Aorta (tissue), 5 donors: ENCODE measurements at regions not wholly inside any gene's neighbourhood (a gene's known extent, or its start where the extent isn't known, plus 50 kb on each side); places are given as distances from the start of the nearest gene placed in this dataset.

Experiments used
- ATAC-seq: fragments of 200-7000 bp; cut with Tn5 transposase; one replicate; pipeline ENCODE4 v1.9.1; 2022; ENCODE audit warnings: moderate library complexity; ENCODE audit not compliant: low FRiP score
- DNase-seq, 2 donors: peaks; one replicate each; pipeline ENCODE4 v3.0.0-alpha.2; 2020
- H3K27ac ChIP-seq, 2 donors: one replicate each; pipeline ENCODE4 v1.5.1; 2013; ENCODE audit warnings: low read length in 2 of 2, mild to moderate bottlenecking in 2 of 2, moderate library complexity in 2 of 2, control low read depth in 1 of 2, inconsistent platforms in 1 of 2, low read depth in 1 of 2
- H3K27me3 ChIP-seq, 2 donors: one replicate each; pipeline ENCODE4 v1.6.1; 2013; ENCODE audit warnings: control low read depth in 1 of 2, low read length in 1 of 2, mild to moderate bottlenecking in 1 of 2, moderate library complexity in 1 of 2; ENCODE audit not compliant: insufficient read depth in 2 of 2, control insufficient read depth in 1 of 2
- H3K36me3 ChIP-seq, 2 donors: one replicate each; pipeline ENCODE4 v1.6.1; 2013; ENCODE audit warnings: control low read depth in 1 of 2, low read length in 1 of 2, mild to moderate bottlenecking in 1 of 2; ENCODE audit not compliant: insufficient read depth in 2 of 2, control insufficient read depth in 1 of 2
- H3K4me1 ChIP-seq, 2 donors: one replicate each; pipeline ENCODE4 v1.6.1; 2013; ENCODE audit warnings: low read length in 2 of 2, control low read depth in 1 of 2, mild to moderate bottlenecking in 1 of 2, moderate library complexity in 1 of 2; ENCODE audit not compliant: insufficient read depth in 2 of 2, control insufficient read depth in 1 of 2
- H3K4me3 ChIP-seq, 2 donors: one replicate each; pipeline ENCODE4 v1.5.1; 2013; ENCODE audit warnings: low read length in 2 of 2, control low read depth in 1 of 2, mild to moderate bottlenecking in 1 of 2
- H3K9me3 ChIP-seq: one replicate; pipeline ENCODE4 v1.6.1; 2013; ENCODE audit warnings: mild to moderate bottlenecking, low read length; ENCODE audit not compliant: control insufficient read depth
- WGBS, 2 donors: extraction: QIAGEN DNeasy Blood & Tissue Kit; methylation state at CpG; one replicate each; pipeline ENCODE4 v1.1.7; 2013; 5-methylcytosine and 5-hydroxymethylcytosine counted together
- intact Hi-C, 2 donors: fragments of 100-400 bp; cut with DNase I; formaldehyde crosslinking; loops; one replicate each; pipeline versions ENCODE4 v1.14.2 to v1.15.0; 2022
- donor health status: healthy with polysubstance abuse.
- donor health status: Bipolar disorder and iron deficiency.
- donor health status: DM: no; HTN: no; CAD: no.
- donor health status: DM: no; HTN: no; CAD: no.
- donor health status: DM: yes; HTN: yes; CAD: no.

- peaks cover 2% of the 10 kb centered on the region for H3K9me3 ChIP-seq
- no peaks in the 10 kb centered on the region for H3K4me1 ChIP-seq
- intact Hi-C loops = no loop called here
- 97 to 100% methylated on average over 2 of the region's 2 CpGs for WGBS, 2 donors
- no peak overlapping the region for H3K27ac ChIP-seq
- no peaks in the 10 kb centered on the region for H3K27me3 ChIP-seq
- DNase-seq (no peak), ATAC-seq (no peak)
- H3K36me3 ChIP-seq = no peaks in the 10 kb centered on the region
- H3K4me3 ChIP-seq = no peak overlapping the region
Measured at GRCh38 chr4:149277705-149278104, 537.9 kb downstream of the IQCM start.

DNA sequence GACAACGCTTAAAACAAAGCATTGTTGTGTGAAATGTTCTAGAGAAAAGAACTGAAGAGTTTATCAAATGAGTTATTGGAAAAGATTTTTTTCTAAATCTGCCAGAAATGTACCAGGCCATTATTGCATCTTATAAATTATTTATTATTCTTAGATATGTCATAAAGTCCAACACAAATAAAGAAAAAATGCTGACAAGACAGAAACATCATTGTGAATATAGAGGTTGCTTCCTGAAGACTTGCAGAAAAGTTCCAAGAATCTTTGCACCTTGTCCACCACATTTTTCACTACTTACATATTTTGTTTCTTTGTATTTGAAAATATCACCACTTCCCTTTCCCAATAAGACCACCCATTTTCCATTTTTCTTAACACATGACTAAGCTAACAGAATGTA lies 545.8 kb downstream of the IQCM start:
- Histone ChIP-seq H3K27ac (no peak overlapping the region), H3K4me3 (no peak overlapping the region), H3K9me3 (peaks cover 2% of the 10 kb centered on the region), H3K36me3 (no peaks in the 10 kb centered on the region), H3K4me1 (no peaks in the 10 kb centered on the region), H3K27me3 (no peaks in the 10 kb centered on the region)
- 100% methylated on average over 1 of the region's 1 CpG for WGBS, 2 donors
- ATAC-seq = no peak
- no peak for DNase-seq
- intact Hi-C loops = no loop called here

DNA sequence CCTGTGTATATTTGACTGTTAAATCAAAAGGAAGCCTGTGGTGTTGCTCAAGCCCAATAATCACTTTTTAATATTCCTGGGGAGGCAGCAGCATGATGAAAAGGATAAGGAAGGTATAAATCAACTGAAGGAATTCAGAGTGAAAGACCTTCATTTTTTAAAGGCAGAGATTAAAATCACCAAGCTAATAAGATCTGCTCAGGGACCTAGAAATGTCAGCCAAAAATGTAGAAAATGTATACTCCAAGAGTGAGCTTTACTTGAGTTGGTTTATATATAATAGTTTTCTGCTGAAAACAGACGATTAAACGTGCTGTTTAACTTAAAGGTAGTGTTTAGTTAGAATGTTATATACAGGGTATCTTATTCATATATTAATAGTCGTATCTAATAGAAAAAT lies 549.3 kb downstream of the IQCM start:
- H3K27ac ChIP-seq = no peak overlapping the region
- intact Hi-C loops = no loop called here
- H3K27me3 ChIP-seq = no peaks in the 10 kb centered on the region
- ATAC-seq (no peak), DNase-seq (no peak)
- H3K9me3 ChIP-seq = no peaks in the 10 kb centered on the region
- no peaks in the 10 kb centered on the region for H3K4me1 ChIP-seq
- no peak overlapping the region for H3K4me3 ChIP-seq
- H3K36me3 ChIP-seq = no peaks in the 10 kb centered on the region
- 21 to 24% methylated on average over 3 of the region's 3 CpGs for WGBS, 2 donors

DNA sequence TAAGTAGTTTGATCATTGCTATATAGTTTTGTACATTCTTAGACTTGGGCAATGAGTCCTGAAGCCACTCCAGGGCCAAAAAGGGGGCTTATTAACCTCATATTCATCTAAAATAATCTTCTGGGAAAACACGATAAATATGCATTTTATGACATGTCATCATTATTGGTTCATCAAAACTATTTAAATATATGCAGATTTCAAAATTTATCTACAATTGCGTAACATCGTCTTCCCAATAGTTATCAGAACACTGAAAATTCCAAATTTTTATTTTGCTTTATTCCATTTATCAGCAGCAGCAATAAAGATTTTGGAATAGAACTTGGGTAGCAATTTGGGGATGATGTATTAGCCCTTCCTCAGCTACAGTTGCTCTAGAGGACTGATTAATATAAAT lies 550.0 kb downstream of the IQCM start:
- H3K27ac ChIP-seq = no peak overlapping the region
- no peak for ATAC-seq
- DNase-seq = no peak
- no peak overlapping the region for H3K4me3 ChIP-seq
- no peaks in the 10 kb centered on the region for H3K36me3 ChIP-seq
- H3K27me3 ChIP-seq = no peaks in the 10 kb centered on the region
- WGBS, 2 donors = 77 to 81% methylated on average over 3 of the region's 3 CpGs
- H3K4me1 ChIP-seq = no peaks in the 10 kb centered on the region
- intact Hi-C loops = no loop called here
- no peaks in the 10 kb centered on the region for H3K9me3 ChIP-seq

DNA sequence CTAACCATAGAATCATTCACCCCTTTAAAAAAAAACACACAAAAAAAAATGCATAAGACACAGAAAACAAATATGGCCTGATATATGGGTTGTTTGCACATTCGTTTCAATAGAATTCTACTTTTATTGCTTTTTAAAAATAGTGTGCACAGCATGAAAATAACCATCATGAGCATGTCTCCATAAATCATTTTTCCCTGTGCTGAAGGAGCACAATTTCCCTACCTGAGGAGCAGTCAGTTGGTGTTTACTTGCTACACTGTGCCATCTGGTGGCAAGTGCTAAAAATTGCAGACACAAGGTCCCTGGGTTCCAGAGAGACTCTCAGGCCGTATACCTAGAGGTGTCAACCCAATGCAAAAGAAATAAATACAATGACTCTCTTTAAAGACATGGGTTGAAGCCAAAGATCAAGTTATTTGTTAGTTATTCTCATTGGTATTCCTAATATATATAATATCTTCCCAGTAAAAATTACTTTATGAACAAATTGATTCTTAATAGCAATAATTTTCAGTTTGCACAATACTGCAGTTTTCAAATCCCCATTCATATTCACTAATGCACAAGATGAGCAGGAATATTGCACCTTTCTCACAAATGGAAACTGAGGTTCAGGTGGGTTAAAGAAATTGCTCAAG lies 551.4 kb downstream of the IQCM start:
- H3K9me3 ChIP-seq = no peaks in the 10 kb centered on the region
- 49 to 56% methylated on average over 2 of the region's 2 CpGs for WGBS, 2 donors
- intact Hi-C loops = no loop called here
- H3K27ac ChIP-seq = no peak overlapping the region
- no peak overlapping the region for H3K4me3 ChIP-seq
- no peak for ATAC-seq
- H3K4me1 ChIP-seq = no peaks in the 10 kb centered on the region
- DNase-seq = no peak
- no peaks in the 10 kb centered on the region for H3K27me3 ChIP-seq
- H3K36me3 ChIP-seq = no peaks in the 10 kb centered on the region

DNA sequence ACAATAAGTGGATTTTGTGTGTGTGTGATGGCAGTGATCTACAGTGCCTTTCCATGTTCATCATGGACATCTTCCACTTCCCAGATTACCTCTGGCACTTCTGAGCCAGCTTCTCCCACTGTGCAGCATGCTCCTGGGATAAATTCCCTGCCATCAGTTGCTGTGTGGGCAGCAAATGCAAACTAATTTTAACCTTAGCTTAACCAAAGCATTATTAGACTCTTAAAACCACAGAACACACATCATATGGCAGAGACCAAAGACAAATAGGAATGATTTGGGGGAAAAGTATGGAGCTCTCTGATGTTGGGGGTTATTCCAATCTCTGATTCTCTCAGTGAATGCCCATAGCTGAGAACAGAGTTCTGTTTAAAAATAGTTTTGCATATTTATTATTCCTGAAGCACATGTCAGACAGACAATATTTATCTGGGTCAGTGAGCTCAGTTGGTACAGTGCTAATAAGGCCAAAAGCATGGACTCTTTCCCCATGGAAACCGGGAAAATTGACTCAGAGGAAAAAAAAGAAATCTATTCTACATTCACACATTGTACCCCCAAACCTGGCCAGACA lies 567.4 kb downstream of the IQCM start:
- Histone ChIP-seq H3K9me3 (no peaks in the 10 kb centered on the region), H3K36me3 (no peaks in the 10 kb centered on the region), H3K27ac (no peak overlapping the region), H3K27me3 (no peaks in the 10 kb centered on the region), H3K4me1 (no peaks in the 10 kb centered on the region), H3K4me3 (no peak overlapping the region)
- ATAC-seq = no peak
- DNase-seq = no peak
- intact Hi-C loops = no loop called here
- 46 to 53% methylated on average over 1 of the region's 1 CpG for WGBS, 2 donors

- Histone ChIP-seq H3K27ac (no peak overlapping the region), H3K4me3 (no peak overlapping the region), H3K27me3 (no peaks in the 10 kb centered on the region), H3K4me1 (no peaks in the 10 kb centered on the region), H3K36me3 (no peaks in the 10 kb centered on the region), H3K9me3 (no peaks in the 10 kb centered on the region)
- intact Hi-C loops = no loop called here
- 4 to 6% methylated on average over 2 of the region's 2 CpGs for WGBS, 2 donors
- DNase-seq = no peak
- ATAC-seq = no peak
Measured at GRCh38 chr4:149247164-149247563, 568.5 kb downstream of the IQCM start.

GRCh38 chr4:149245333-149245732 lies 570.3 kb downstream of the IQCM start:
- Histone ChIP-seq H3K27me3 (no peaks in the 10 kb centered on the region), H3K4me1 (no peaks in the 10 kb centered on the region), H3K27ac (no peak overlapping the region), H3K4me3 (no peak overlapping the region), H3K9me3 (no peaks in the 10 kb centered on the region), H3K36me3 (no peaks in the 10 kb centered on the region)
- ATAC-seq (no peak), DNase-seq (no peak)
- 93 to 95% methylated on average over 1 of the region's 1 CpG for WGBS, 2 donors
- intact Hi-C loops = no loop called here

DNA sequence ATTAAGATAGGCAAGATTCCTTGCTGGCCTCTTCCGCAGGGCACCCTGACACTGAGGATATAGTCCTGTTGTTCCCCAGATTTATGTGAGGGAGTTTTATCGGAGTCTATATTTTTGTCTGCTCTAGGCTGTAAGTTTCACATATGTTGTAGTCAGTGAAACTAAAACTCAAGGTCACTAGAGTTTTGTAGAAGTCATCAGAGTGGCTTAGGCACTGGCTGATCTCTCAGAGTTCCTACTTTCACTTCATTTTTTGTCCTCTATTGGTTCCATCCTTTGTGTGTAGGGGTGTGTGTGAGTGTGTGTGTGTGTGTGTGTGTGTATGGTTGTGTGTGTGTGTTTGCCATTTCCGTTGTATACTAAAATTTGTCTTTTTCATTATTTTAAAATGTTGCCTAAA lies 577.5 kb downstream of the IQCM start:
- H3K4me1 ChIP-seq = no peaks in the 10 kb centered on the region
- no peaks in the 10 kb centered on the region for H3K27me3 ChIP-seq
- DNase-seq (no peak), ATAC-seq (no peak)
- no peak overlapping the region for H3K27ac ChIP-seq
- no peaks in the 10 kb centered on the region for H3K36me3 ChIP-seq
- H3K9me3 ChIP-seq = no peaks in the 10 kb centered on the region
- intact Hi-C loops = no loop called here
- WGBS, 2 donors = 85 to 88% methylated on average over 3 of the region's 3 CpGs
- H3K4me3 ChIP-seq = no peak overlapping the region
